Limb (tissue), 2 donors: ENCODE measurements at regions not wholly inside any gene's neighbourhood (a gene's known extent, or its start where the extent isn't known, plus 50 kb on each side); places are given as distances from the start of the nearest gene placed in this dataset.
"Not testable (repeated sequence)": the region's sequence is repeated elsewhere in the genome, so short reads cannot be mapped to it uniquely, and the experiment has no call there.

Experiments used
- DNase-seq, 2 donors: peaks; one replicate each; pipeline ENCODE4 v3.0.0-alpha.2; 2016; ENCODE audit errors: extremely low spot score in 2 of 2

GRCh38 chr9:42325142-42325541 is 141.7 kb downstream of the SPATA31A6 start:
- DNase-seq: not testable (repeated sequence)

- DNase-seq: not testable (repeated sequence)
Observed at GRCh38 chr9:42325561-42325960, 142.1 kb downstream of the SPATA31A6 start.

- not testable (repeated sequence) for DNase-seq
Observed at GRCh38 chr9:42326482-42326881, 143.0 kb downstream of the SPATA31A6 start.

- not testable (repeated sequence) for DNase-seq
Observed at GRCh38 chr9:42335342-42335741, 151.9 kb downstream of the SPATA31A6 start.

- DNase-seq: not testable (repeated sequence)
Observed at GRCh38 chr9:42335984-42336657, 152.7 kb downstream of the SPATA31A6 start.

GRCh38 chr9:42338275-42338674 is 154.8 kb downstream of the SPATA31A6 start:
- DNase-seq: not testable (repeated sequence)

- DNase-seq: not testable (repeated sequence)
Observed at GRCh38 chr9:42339671-42340434, 156.4 kb downstream of the SPATA31A6 start.

GRCh38 chr9:42340435-42340723 is 156.9 kb downstream of the SPATA31A6 start:
- DNase-seq: not testable (repeated sequence)

GRCh38 chr9:42341860-42342259 is 158.4 kb downstream of the SPATA31A6 start:
- not testable (repeated sequence) for DNase-seq

- not testable (repeated sequence) for DNase-seq
Observed at GRCh38 chr9:42342297-42342696, 158.8 kb downstream of the SPATA31A6 start.

GRCh38 chr9:42344508-42344907 is 161.0 kb downstream of the SPATA31A6 start:
- DNase-seq: not testable (repeated sequence)

- not testable (repeated sequence) for DNase-seq
Observed at GRCh38 chr9:42346916-42347315, 163.5 kb downstream of the SPATA31A6 start.

- DNase-seq: not testable (repeated sequence)
Observed at GRCh38 chr9:42349181-42349580, 165.7 kb downstream of the SPATA31A6 start.

GRCh38 chr9:42350412-42350811 is 167.0 kb downstream of the SPATA31A6 start:
- not testable (repeated sequence) for DNase-seq

GRCh38 chr9:42357604-42358373 is 174.3 kb downstream of the SPATA31A6 start:
- DNase-seq: not testable (repeated sequence)

GRCh38 chr9:42358626-42359247 is 175.3 kb downstream of the SPATA31A6 start:
- not testable (repeated sequence) for DNase-seq

- not testable (repeated sequence) for DNase-seq
Observed at GRCh38 chr9:42364410-42365243, 181.2 kb downstream of the SPATA31A6 start.

GRCh38 chr9:42365244-42365945 is 181.9 kb downstream of the SPATA31A6 start:
- peak in 1 of 2 donors; percentile 8 for DNase-seq

- DNase-seq: not testable (repeated sequence)
Observed at GRCh38 chr9:42368279-42368881, 184.9 kb downstream of the SPATA31A6 start.

- not testable (repeated sequence) for DNase-seq
Observed at GRCh38 chr9:42370172-42370571, 186.7 kb downstream of the SPATA31A6 start.
